HepG2 (cell line): ENCODE measurements at regions not wholly inside any gene's neighbourhood (a gene's known extent, or its start where the extent isn't known, plus 50 kb on each side); places are given as distances from the start of the nearest gene placed in this dataset.

Experiments used
- CTCF ChIP-seq: sonication (generic); formaldehyde crosslinking; IDR thresholded peaks from 2 replicates; pipeline ENCODE4 v1.5.0; 2020; ENCODE audit warnings: mild to moderate bottlenecking, missing genetic modification reagents, moderate library complexity
- ELF4 ChIP-seq: sonication (generic); formaldehyde crosslinking; IDR thresholded peaks from 2 replicates; pipeline ENCODE4 v1.5.0; 2020; ENCODE audit warnings: missing genetic modification reagents, mild to moderate bottlenecking, moderate library complexity, borderline replicate concordance
- EP300 ChIP-seq, 3 experiments: sonication (generic) in 1 of 3; formaldehyde crosslinking in 1 of 3; IDR thresholded peaks; 2 replicates each; pipeline versions ENCODE4 v1.5.1 to v1.6.1; 2011 to 2020; ENCODE audit warnings: low read depth in 2 of 3, low read length in 2 of 3, borderline replicate concordance in 1 of 3, improper control_type of control experiment in 1 of 3, mild to moderate bottlenecking in 1 of 3, missing genetic modification reagents in 1 of 3, moderate library complexity in 1 of 3
- FOXM1 ChIP-seq: sonication (generic); formaldehyde crosslinking; IDR thresholded peaks from 2 replicates; pipeline ENCODE4 v1.5.0; 2020; ENCODE audit warnings: missing genetic modification reagents
- POLR2A ChIP-seq, 2 experiments: IDR thresholded peaks; 2 replicates each; pipeline ENCODE4 v1.6.1; 2011; ENCODE audit warnings: low read depth in 2 of 2, low read length in 2 of 2, mild to moderate bottlenecking in 1 of 2, moderate library complexity in 1 of 2; ENCODE audit not compliant: insufficient read depth in 1 of 2
- YY1 ChIP-seq: IDR thresholded peaks from 2 replicates; pipeline ENCODE4 v1.6.1; 2011; ENCODE audit warnings: low read length, low read depth, moderate library complexity, mild to moderate bottlenecking; ENCODE audit not compliant: insufficient read depth, insufficient replicate concordance
- ZMYM4 ChIP-seq: sonication (generic); formaldehyde crosslinking; IDR thresholded peaks from 2 replicates; pipeline ENCODE4 v1.8.1; 2023; ENCODE audit warnings: mild to moderate bottlenecking, missing genetic modification reagents
- ZSCAN30 ChIP-seq: sonication (generic); formaldehyde crosslinking; IDR thresholded peaks from 2 replicates; pipeline ENCODE4 v1.5.0; 2020; ENCODE audit warnings: mild to moderate bottlenecking, missing genetic modification reagents

GRCh38 chr13:85362980-85363379 lies 436.2 kb downstream of the SLITRK6 start:
- TF ChIP-seq CTCF (CRISPR knock-in tag) (no peak), YY1 (no peak), ZMYM4 (CRISPR knock-in tag) (no peak), EP300 (IDR thresholded peaks at IDR 0.05; ENCODE audit: low read depth in 2 of 2, low read length in 2 of 2) (no peak), EP300 (CRISPR knock-in tag; IDR thresholded peaks at IDR 0.05; ENCODE audit: borderline replicate concordance) (no peak), ZSCAN30 (CRISPR knock-in tag) (no peak), FOXM1 (CRISPR knock-in tag) (no peak), POLR2A (IDR thresholded peaks at IDR 0.05; ENCODE audit: insufficient read depth in 1 of 2, low read depth in 2 of 2, low read length in 2 of 2) (no peak), ELF4 (no peak)
